ENCODE measurements at regions not wholly inside any gene's neighbourhood (a gene's known extent, or its start where the extent isn't known, plus 50 kb on each side); places are given as distances from the start of the nearest gene placed in this dataset.

GRCh38 chr9:90046317-90046861 lies 441.6 kb downstream of the GADD45G start (continued):
- TF ChIP-seq EZH2phosphoT487 (IDR thresholded peaks at IDR 0.05; ENCODE audit: unreplicated experiment): no peak
- TF ChIP-seq POLR2AphosphoS5 (IDR thresholded peaks at IDR 0.05; ENCODE audit: low read depth): no peak
- no peak for TF ChIP-seq ZNF462 (CRISPR knock-in tag; IDR thresholded peaks at IDR 0.05)

DNA sequence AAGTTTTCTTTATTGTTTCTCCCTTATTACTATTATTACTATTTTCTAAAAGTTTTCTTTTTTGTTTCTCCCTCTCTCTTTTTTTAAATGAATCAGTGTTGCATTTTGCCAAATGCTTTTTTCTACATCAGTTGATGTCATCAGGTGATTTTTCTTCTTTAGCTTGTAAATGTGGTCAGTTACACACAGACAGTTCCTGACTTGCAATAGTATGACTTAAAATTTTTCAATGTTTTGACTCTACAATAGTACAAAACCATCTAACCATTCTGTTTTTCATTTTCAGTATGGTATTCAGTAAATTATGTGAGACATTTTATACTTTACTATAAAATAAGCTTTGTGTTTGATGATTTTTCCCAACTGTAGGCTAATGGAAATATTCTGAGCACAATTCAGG lies 443.0 kb downstream of the GADD45G start:
- H3K4me2 ChIP-seq: no peak overlapping the region
- no peak for ATAC-seq
- no peaks in the 10 kb centered on the region for H3F3A ChIP-seq (replicated peaks; ENCODE audit: low read depth)
- H3K4me1 Mint-ChIP-seq: peaks cover 11% of the 10 kb centered on the region
- H3K36me3 Mint-ChIP-seq (ENCODE audit: low read depth): no peaks in the 10 kb centered on the region
- H3K36me3 ChIP-seq (ENCODE audit: insufficient read depth): no peaks in the 10 kb centered on the region
- no peaks in the 10 kb centered on the region for H3K27me3 Mint-ChIP-seq (ENCODE audit: insufficient read depth, low read depth, poor library complexity)
- H3K9me2 ChIP-seq (ENCODE audit: insufficient read depth): peaks cover 17% of the 10 kb centered on the region
- H3K27ac Mint-ChIP-seq: no peak overlapping the region
- no peak overlapping the region for H3K4me3 Mint-ChIP-seq
- H3K27ac ChIP-seq (ENCODE audit: low read depth): no peak overlapping the region
- no peaks in the 10 kb centered on the region for H3K79me2 ChIP-seq (replicated peaks; ENCODE audit: insufficient read depth)
- H3K4me1 ChIP-seq (ENCODE audit: insufficient read depth): peaks cover 6% of the 10 kb centered on the region
- H3K4me3 ChIP-seq: no peak overlapping the region
- H2AFZ ChIP-seq: no peak overlapping the region
- no peaks in the 10 kb centered on the region for H3K27me3 ChIP-seq (ENCODE audit: insufficient read depth)
- H3K9me3 Mint-ChIP-seq: no peaks in the 10 kb centered on the region
- DNase-seq (ENCODE audit: low spot score): no peak
- no peaks in the 10 kb centered on the region for H4K20me1 ChIP-seq (replicated peaks; ENCODE audit: insufficient read depth)
- TF ChIP-seq ETS1 (IDR thresholded peaks at IDR 0.05) (no peak), EZH2phosphoT487 (IDR thresholded peaks at IDR 0.05; ENCODE audit: unreplicated experiment) (no peak), EZH2 (IDR thresholded peaks at IDR 0.05; ENCODE audit: low read depth, unreplicated experiment) (no peak), ZNF462 (CRISPR knock-in tag; IDR thresholded peaks at IDR 0.05) (no peak), NANOG (IDR thresholded peaks at IDR 0.05; ENCODE audit: borderline replicate concordance) (no peak)

All from GM23338 (cell line).